NCI-H2107 treated with DMSO at 0.1 percent for 48 hours (cell line): ENCODE measurements at regions not wholly inside any gene's neighbourhood (a gene's known extent, or its start where the extent isn't known, plus 50 kb on each side); places are given as distances from the start of the nearest gene placed in this dataset.

Experiments used
- DNase-seq: peaks from one replicate; lab custom pipeline; 2025; ENCODE audit not compliant: unreplicated experiment; lab: John Stamatoyannopoulos, UW

DNA sequence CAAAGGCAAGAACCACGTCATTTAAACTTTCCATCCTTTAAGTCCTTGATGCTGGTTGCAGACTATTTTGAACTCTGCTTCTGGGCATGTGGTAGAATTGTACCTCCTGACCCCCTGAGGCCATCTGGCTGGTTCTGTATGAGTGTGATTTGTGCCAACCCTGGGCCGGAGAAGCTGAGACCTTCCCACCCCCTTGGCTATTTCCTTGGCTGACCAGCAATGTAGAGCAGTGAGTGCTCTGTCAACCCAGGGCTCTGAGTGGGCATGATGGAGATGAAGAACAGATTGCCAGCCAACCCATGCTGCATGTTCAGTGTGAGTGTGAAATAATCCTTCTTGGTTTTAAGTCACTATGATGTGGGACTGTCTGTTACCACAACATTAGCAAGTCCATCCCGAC, 82.1 kb upstream of the RASGRP1 start:
- no peak for DNase-seq

DNA sequence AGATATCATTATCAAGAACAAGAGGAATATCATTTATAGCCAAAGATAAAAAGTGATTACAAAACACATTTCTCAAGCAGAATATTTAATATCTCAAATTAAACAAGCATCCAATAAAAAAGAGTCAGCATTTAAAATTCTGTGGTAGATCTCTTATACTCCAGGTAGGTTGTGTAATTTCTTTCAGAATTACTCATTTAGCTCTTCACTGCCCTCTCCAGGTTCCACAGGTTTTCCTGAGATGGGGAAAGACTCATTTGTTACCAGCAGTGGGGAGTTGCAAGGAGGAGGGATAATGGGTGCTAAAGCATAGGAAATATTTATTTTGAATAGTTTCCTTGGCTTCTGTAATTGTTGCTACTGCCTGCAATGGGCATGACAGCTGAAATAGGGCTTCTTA, 83.1 kb upstream of the RASGRP1 start:
- peak; percentile 7 for DNase-seq

DNA sequence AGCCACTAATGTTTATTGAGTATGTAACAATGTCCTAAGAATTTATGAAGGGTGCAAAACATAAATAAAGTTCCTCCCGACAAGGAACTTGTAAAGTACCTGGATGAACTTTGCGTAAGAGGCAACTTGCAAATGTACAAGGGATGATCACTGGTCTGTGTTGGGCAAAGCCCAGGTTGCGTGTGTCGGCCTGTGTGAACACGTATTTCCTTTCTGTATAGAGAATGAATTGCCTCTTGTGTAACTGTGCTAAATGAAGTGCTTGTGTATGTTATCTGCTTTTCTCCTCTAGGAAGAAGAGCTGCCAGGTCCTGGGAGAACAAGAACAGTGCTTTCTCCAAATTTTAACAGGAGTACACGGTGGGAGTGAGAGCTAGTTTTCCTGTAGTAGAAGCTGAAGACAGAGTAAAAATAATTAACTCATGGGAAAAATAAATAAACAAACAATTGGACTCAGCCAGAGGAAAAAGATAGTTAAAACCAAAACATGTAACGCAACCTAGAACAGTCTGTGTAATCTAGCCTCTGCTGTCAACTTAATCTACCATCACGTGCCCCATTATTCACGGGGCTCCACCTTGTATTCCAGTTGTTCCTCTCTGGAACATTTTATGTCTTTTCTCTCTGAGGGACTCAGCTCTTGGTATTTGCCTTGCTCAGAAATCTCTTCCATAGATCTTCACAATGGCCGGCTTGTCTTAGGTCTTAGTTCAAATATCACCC, 83.7 kb upstream of the RASGRP1 start:
- DNase-seq, result no peak

DNA sequence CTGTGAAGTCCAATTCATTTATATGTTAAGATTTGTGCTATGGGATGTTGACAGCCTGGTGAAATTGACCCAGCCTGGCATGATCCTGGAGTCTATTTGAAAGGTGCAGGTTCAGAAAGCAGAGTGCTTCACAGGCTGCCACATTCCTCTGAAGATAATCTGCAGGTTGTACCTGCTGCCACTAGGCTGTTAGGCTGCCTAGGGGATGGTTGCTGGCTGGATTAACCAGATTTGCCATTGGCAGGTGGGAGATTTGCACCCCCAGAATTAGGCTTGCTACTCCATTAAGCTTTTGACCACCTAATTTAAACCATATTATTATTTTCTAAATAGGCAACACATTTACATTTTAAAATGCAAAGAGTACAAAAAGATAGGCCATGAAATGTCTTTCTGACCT, 85.8 kb upstream of the RASGRP1 start:
- no peak for DNase-seq

DNA sequence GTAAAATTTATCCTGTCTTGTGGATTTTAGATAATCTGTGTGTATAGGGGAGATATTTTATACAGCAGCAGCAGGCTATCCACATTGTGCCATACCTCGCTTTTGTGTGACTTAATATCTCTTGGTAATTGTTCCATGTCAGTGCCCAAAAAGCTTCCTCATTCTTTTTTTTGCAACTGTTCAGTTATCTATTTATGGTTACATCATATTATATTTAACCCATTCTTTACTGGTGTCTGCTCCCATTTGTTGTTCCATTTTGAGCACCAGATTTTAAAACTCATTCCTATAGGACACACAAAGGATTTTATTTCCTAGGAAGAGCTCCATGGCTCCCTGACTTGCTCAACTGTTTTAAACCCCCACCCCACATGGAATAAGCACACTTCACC, 86.3 kb upstream of the RASGRP1 start:
- no peak for DNase-seq

DNA sequence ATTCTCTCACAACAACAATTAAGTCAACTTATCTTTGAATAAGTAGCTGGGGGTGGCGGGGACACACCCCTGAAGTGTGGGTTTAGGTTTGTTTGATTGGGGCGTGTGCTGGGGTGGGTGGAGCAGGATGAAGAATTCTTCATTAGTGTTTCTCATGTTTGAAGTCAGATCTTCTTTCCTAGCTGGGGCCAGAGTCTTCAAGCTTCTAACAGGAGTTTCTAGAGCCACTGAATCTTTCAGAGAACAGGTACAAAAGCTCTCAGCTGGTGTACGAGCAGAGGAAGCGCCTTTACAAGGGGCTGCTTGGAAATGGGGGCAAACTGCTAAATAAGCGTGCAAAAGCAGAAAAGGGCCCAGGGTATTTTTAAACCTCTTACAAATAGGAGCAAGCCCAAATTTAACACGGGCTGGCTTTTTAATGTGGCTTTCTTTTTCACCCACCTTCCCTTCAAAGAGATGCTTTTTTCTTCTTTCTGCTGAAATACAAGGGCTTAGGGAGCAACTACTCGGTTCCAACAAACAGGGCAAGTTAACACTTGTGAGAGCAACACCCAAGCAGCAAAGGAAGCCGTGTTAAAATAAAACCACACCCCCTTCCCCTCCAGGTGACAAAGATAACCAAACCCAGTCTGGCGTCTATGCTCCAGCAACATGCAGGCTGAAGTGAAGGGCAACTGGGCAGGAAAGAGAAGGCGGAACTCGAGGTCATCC, 86.9 kb upstream of the RASGRP1 start:
- no peak for DNase-seq

DNA sequence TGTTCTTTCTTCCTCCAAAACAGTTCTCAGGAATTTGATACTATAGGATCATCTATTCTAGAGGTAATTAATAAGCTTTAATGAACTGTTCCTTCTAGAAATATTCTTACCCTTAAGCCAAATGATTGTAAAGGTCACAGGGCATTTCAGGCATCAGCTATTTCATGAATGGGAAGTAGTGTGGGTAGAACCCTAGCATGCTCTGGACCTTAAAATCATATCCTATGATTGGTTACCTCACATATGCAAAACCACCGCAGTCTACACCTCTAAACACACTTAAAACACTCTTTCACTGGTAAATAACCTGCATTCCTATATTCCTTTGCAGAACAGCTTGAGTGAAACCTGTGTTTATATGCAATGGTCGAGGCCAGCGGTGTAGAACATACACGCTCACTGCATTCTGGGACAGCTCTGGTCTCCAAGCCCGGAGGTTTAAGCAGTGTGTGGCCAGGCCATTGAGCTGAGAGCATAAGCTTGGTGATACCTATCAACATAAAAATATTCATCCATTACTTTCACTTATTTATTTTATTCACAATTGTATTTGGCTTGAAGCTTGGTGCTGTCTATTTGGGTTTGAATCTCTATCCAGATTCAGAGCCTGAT, 87.7 kb upstream of the RASGRP1 start:
- no peak for DNase-seq

DNA sequence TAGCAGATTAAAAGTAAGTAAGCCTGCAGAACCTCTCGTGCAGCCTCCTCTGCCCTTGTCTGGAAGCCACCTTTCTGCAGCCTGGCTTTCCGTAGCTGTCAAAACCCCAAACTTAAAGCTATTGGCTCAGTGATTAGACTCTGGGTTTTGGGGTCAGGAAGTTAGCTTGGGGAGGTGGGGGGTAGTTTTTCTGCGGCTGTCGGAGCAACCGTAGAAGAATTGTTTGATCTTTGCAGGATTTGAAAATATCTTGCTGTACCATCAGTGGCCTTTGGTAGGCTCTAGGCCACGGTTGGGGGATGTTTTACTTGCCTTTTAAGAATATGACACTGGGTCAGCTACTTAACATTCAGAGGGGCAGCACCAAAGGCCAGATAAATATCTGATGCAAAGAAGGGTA, 88.4 kb upstream of the RASGRP1 start:
- DNase-seq, result no peak

DNA sequence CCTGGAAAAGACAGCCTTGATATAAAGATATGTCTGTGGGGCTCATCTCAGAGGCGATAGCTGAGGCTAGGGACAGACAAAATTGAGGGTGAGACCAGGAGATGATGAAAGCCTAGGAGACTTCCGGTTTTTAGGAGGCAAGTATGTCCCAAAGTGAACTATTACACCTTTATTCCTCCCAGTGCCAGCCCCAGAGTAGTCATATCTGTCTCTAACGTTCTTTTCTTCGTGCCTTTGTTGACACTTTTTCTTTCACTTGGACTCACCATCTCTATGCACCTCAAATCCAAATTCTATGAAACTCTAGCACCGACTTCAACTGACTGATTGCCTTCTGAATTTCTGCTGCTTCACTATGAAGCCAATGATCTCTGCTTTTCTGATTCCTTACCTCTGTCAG, 93.8 kb upstream of the RASGRP1 start:
- DNase-seq, result no peak

DNA sequence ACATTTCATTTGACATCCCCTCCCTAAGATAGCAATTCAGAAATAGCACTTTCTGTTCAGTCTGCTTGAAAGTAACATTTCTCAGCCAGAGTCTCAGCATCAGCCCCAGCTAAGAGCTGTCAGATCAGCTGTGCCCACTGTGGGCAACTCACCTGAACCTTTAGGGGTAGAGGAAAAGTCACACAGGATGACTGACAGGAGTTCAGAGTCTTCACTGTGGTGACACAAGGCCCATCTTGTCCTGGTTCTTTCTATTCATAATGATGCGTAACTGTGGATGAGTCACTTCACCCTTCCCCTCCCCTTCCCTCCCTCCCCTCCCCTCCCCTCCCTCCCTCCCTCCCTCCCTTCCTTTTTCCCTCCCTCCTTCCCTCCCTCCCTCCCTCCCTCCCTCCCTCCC, 96.1 kb upstream of the RASGRP1 start:
- no peak for DNase-seq

DNA sequence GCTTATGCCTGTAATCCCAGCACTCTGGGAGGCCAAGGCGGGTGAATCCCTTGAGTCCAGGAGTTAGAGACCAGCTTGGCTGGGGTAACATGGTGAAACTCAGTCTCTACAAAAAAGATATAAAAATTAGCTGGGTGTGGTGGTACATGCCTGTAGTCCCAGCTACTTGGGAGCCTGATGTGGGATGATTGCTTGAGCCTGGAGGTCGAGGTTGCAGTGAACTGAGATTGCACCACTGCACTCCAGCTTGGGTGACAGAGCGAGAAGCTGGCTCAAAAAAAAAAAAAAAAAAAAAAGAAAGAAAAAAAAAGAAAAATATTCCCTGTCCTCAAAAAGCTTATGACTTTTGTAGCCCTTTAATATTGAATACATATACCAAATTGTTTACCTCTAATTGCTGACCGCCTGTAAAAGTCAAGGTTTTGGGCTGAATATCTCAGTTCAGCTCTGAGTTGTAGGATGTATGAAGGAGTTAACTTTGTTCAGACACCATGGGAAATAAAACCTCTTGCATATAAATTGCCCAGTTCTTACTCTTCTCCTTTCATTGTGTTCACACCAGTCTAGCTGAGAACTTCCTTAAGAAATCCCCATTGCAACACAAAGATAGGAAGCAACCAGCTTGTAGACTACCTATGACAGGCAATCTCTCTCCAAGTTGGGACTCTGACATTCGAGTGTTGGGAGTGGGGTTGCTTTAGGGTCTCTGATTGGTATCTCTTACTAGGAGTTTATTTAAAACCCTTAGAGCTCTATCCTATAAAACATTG, 97.6 kb upstream of the RASGRP1 start:
- no peak for DNase-seq

DNA sequence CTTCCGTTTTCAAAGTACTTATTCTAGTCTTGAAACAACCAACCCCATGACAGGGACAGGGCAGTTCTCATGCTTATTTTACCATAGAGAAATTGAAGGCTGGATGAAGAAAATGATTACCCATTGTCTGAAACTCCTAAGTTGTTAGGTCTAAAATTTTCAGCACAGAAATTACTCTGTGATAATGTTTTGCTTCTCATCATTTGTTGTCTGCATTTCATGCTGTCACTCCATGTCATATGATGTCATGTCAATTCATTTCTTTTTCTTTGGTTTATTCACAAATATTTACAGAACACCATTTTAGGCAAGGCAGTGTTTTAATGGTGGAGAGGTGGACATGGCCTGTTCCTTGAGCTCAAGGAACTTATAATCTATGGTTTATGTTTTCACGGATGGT, 98.2 kb upstream of the RASGRP1 start:
- DNase-seq, result no peak

DNA sequence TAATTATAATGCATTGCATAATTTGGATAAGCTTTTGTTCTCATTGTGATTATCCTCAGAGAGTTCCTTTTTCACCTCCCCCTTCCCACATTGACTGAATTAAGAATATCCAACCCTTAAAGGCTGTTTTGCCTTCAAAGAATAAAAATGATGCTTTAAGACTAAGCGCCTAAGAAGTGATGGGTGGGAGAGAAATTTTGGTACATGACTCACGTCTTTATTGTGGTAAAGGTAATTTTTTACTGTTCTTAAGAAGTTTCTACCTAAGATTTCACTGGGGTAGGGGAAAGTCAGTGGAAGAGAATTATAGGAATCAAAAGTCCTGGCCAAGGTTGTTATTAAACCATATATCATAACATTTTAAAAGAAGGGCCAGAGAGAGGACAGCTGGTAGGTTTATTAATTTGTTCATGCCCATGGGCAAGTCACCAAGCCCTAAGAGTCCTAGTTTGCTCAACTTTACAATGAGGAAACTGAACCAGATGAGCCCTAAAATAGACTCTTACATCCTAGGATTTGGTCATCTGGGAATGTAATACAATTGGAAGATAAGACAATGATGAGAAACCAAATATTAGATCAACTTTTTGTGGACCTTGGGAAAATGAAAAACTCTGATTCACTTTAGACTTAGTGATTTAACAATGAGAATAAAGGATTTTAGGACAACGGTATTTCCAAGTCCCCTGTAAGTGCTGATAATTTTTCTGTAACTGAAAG, 101.1 kb upstream of the RASGRP1 start:
- no peak for DNase-seq

DNA sequence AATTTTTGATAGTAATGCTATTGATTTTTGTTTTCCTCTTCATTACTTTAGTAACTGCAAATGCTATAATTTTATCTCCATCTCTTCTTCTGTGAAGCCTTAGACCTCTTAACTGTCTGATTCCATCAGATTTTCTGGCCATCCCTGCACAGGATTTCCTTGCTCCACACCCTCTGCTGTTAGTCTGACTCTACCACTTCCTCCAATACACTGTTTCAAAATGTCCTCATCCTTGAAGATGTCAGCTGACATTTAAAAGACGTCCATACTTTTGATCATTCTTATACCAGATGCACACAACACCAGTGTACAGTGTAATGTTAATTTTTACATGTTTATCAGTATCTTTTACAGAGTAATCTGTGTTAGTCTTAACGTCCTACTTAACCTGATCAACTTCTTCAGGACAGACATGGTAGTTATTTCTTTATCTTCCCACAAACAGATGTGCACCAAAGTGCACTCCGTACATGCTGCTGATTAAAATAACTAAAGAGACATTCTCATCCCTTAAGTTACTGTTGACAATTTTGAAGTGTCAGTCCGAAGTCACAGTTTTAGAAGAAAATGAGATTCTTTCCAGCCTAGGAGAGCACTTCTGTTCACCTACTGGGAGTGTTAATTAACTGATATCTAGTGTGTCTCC, 102.4 kb upstream of the RASGRP1 start:
- DNase-seq, result no peak

DNA sequence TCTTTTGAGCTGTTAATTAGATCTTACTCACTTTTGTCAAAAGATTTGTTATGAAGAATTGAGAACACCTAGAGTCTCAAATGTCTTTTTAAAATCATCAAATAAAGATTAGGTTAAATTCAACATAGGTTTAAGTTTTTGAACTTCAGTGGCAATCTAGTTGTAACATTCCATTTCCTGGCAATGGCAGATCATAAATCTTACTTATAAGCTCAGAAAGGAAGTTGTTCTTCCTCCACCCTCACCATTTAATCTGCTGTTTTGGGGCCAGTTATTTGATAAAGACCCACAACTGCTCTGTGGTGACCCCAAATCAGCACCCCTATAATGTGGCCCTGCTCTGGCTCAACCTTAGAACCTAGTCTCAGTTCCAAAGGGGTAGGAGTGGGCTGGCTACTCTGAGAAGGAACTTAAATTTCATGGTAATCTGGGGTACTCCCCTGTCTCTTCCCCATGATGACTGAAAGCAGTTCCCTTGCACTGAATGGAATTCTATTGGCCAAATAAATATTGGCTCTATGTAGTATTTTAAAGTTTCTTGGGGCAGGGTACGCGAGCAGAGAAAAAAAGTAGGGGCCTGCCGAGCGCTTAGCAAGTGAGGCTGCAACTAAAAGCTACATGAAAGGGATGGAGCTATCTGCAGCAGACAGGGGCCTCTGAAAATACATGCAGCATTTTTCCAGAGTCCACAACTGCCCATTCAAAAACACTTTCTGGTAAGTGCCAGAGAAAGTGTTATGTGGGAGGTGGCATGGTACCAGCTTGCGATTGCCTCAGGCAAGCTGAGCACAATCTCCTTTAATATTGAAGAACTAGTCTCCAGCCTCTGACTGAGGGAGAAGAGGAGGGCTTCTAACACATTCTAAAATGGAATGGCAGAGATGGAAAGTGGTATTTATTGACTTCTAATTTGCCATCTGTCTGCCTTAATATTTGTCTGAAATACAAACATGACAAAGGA, 103.6 kb upstream of the RASGRP1 start:
- DNase-seq, result no peak

DNA sequence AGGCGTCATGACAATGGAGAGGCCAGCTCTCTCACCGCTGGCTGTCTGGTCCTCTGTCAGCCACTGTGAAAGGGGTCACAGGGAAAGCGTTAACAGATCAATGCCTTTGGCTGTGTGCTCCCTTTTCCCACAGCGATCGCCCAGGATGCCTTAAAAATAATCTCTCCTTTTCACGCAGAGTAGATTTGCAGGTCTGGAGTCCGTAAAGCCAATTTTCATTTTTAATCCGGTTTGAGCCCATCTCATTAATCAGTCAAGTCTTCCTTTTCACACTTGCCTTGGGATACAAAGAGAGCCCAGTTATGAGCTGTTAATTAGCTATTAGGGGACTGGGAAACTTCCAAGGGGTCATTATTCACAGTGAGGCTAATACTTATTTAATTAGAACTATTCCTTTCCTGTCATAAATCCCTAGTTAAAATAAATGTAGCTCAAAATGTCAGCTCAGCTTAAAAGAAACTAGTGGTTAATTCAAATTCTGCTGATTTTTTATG, 104.3 kb upstream of the RASGRP1 start:
- DNase-seq, result no peak

DNA sequence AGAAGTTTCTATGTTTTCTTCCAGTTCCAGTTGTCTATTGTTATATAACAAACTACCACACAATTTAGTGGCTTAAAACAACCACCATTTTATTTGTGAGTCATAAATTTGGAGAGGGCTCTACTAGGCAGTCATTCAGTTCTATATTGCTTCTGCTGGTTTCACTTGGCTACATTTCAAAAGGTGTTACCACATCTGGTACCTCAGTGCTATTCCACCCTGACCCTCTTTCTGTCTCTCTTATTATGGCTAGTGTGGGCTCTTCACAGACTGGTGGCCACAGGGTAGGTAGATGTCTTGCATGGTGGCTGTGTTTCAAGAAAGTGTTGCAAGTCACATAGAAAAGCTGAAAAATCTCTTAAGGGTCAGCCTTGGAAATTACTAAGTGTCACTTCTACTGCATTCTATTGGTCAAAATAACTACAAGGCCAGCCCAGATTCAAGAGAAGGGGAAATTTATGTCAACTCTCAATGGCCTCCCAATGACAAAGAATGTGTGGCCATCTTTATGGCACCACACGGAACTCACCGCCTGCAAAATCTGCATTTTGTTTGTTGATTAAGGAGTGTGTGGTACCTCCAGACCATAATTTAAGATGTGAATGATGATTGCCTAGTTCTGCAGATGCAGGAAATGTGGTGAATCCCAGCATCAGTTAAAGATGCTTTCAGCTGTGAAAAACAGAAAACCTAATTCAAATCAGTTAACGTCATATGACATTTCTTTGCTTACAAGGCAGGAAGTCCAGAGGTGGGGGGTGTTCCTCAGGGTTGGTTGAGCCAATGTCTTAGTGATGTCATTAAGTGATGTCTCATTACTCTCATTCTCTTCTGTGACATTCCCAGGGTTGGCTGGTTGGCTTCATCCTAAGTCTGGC, 105.8 kb upstream of the RASGRP1 start:
- no peak for DNase-seq

DNA sequence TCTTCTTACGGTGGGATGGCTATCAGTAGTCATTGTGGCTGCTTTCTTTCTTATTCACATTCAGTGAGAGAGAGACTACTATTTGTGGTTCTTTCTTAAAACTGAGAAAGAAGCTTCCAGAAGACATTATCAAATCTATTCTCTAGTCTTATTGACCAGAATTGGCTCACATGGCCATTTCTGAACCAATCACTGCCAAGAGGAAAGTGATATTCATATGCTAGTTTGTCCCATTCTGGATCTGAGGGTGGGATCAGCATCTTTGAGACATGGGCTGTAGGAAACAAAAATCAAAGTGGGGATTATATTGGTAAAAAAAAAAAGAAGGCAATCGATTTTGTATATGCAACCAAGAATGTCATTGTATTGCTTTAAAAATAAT, 106.4 kb upstream of the RASGRP1 start:
- DNase-seq, result no peak
